ENCODE measurements at regions not wholly inside any gene's neighbourhood (a gene's known extent, or its start where the extent isn't known, plus 50 kb on each side); places are given as distances from the start of the nearest gene placed in this dataset.

DNA sequence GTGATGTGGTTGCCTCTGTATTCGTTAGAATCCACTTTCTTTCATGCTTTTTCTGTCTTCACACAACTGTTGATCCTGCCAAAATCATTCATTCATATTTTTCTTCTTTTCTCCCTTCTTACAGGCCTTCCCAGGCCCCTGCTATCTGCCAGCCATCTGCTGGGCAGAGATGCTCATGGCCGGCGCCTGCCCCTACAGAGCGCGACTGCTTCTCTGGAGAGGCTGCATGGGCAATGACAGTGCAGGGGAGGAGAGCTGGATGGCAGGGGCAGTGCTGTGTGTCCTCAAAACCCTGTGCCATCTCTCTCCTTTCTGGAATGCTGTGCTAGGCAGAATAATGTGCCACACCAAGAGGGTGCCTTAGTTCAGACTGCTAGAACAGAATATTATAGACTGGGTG lies 125.2 kb downstream of the INHBB start (continued):
- TF ChIP-seq RAD21 (IDR thresholded peaks at IDR 0.05 in 1 of 2, conservative IDR thresholded peaks at IDR 0.05 in 1 of 2; ENCODE audit: low read depth in 2 of 2, low read length in 2 of 2) = no peak
- TF ChIP-seq TEAD4 (IDR thresholded peaks at IDR 0.05; ENCODE audit: low read depth, low read length) = no peak
- TF ChIP-seq SAP30 (IDR thresholded peaks at IDR 0.05; ENCODE audit: insufficient read depth, insufficient replicate concordance, low read length) = no peak
- TF ChIP-seq BACH1 (IDR thresholded peaks at IDR 0.05; ENCODE audit: low read length) = no peak
- no peak for TF ChIP-seq CHD1 (IDR thresholded peaks at IDR 0.05; ENCODE audit: low read depth, low read length)
